BJ (cell line): ENCODE measurements at regions not wholly inside any gene's neighbourhood (a gene's known extent, or its start where the extent isn't known, plus 50 kb on each side); places are given as distances from the start of the nearest gene placed in this dataset.

ENCODE experiments used
- CTCF ChIA-PET: fragments of 350-600 bp; formaldehyde crosslinking; extraction: SDS; loops from one replicate; lab custom pipeline; 2021; ENCODE audit warnings: antibody characterized with exemption, inconsistent platforms; lab: Yijun Ruan, JAX
- POLR2A ChIA-PET: fragments of 300-600 bp; sonication (Branson Sonifier 250); formaldehyde crosslinking; extraction: SDS; loops from one replicate; lab custom pipeline; 2021; ENCODE audit warnings: antibody characterized with exemption; lab: Charles Lee
- DNase-seq: peaks from one replicate; pipeline ENCODE4 v3.0.0-alpha.2; 2011; ENCODE audit warnings: low read depth
- H3K27me3 ChIP-seq: 2 replicates; pipeline ENCODE4 v1.6.0; 2011; ENCODE audit warnings: low read length; ENCODE audit not compliant: control insufficient read depth, insufficient read depth
- H3K36me3 ChIP-seq: 2 replicates; pipeline ENCODE4 v1.5.1; 2011; ENCODE audit warnings: low read length; ENCODE audit not compliant: control insufficient read depth, insufficient read depth
- H3K4me3 ChIP-seq: 2 replicates; pipeline ENCODE4 v1.5.1; 2011; ENCODE audit warnings: low read depth, mild to moderate bottlenecking, control low read depth, low read length
- TF ChIP-seq, protein P1 (sequence below): IDR thresholded peaks from 2 replicates; pipeline ENCODE4 v1.5.1; 2011; ENCODE audit warnings: low read depth, mild to moderate bottlenecking, control low read depth, inconsistent platforms, low read length, moderate library complexity; ENCODE audit not compliant: insufficient read depth

DNA sequence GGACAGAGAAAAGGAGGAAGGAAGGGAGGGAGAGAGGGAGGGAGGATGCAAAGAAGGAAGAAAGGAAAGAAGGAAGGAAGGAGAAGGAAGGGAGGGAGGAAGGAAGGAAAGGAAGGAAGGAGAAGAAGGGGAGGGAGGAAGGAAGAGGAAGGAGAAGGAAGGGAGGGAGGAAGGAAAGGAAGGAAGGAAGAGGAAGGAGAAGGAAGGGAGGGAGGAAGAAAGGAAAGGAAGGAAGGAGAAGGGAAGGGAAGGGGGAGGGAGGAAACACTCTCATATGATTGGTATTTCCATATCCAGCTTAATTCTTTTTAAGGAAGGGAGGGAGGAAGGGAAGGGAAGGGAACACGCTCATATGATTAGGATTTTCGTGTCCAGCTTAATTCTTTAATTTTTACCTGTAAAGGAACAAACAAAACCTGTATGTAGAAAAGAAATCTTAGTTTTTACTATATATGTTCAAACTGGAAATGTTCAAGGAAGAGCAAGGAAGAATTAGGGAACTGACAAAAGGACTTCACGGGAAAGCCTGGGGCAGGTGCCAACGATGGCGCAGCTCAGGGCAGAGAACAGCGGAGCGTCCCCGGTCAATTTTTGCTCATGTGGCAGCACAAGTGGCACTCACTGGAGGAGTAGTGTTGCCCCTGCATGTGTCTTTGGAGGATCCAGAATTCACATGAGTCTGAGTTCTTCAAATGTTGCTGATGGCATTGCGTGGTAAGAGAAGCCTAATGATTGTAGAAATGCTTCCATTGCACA is 228.6 kb downstream of the ZNF516 start:
- DNase-seq = no peak
- ChIA-PET CTCF (interaction anchor here (5.5 kb wide), 1 partner anchor 9 kb away, joined by 25 read pairs; no protein-coding TSS in a partner anchor), POLR2A (interaction anchor here (0.5 to 0.7 kb wide), 2 partner anchors 1245 to 1770 kb away, joined by 3 to 6 read pairs; partner anchors contain the start of gene CNDP2)
- TF ChIP-seq, protein P1, sequence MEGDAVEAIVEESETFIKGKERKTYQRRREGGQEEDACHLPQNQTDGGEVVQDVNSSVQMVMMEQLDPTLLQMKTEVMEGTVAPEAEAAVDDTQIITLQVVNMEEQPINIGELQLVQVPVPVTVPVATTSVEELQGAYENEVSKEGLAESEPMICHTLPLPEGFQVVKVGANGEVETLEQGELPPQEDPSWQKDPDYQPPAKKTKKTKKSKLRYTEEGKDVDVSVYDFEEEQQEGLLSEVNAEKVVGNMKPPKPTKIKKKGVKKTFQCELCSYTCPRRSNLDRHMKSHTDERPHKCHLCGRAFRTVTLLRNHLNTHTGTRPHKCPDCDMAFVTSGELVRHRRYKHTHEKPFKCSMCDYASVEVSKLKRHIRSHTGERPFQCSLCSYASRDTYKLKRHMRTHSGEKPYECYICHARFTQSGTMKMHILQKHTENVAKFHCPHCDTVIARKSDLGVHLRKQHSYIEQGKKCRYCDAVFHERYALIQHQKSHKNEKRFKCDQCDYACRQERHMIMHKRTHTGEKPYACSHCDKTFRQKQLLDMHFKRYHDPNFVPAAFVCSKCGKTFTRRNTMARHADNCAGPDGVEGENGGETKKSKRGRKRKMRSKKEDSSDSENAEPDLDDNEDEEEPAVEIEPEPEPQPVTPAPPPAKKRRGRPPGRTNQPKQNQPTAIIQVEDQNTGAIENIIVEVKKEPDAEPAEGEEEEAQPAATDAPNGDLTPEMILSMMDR = no peak
- Histone ChIP-seq H3K36me3 (no peaks in the 10 kb centered on the region), H3K27me3 (no peaks in the 10 kb centered on the region), H3K4me3 (peak overlapping the region; percentile 20; the same call in 1 of the 2 replicates)

- POLR2A ChIA-PET = interaction anchor here (0.5 to 0.7 kb wide), 2 partner anchors 1245 to 1770 kb away, joined by 3 to 6 read pairs; partner anchors contain the start of gene CNDP2
- TF ChIP-seq, protein P1 = no peak
- CTCF ChIA-PET = interaction anchor here (0.6 to 5.5 kb wide), 3 partner anchors 8 to 1033 kb away, joined by 3 to 25 read pairs (median 4); no protein-coding TSS in a partner anchor
- peak; percentile 19 for DNase-seq
- H3K36me3 ChIP-seq = no peaks in the 10 kb centered on the region
- H3K4me3 ChIP-seq = peak overlapping the region; percentile 20; the same call in 1 of the 2 replicates
- H3K27me3 ChIP-seq = no peaks in the 10 kb centered on the region
These were observed 229.4 kb downstream of the ZNF516 start for GRCh38 chr18:76265497-76266235.

GRCh38 chr18:76264876-76265250 is 230.2 kb downstream of the ZNF516 start:
- POLR2A ChIA-PET = no interaction called here

DNA sequence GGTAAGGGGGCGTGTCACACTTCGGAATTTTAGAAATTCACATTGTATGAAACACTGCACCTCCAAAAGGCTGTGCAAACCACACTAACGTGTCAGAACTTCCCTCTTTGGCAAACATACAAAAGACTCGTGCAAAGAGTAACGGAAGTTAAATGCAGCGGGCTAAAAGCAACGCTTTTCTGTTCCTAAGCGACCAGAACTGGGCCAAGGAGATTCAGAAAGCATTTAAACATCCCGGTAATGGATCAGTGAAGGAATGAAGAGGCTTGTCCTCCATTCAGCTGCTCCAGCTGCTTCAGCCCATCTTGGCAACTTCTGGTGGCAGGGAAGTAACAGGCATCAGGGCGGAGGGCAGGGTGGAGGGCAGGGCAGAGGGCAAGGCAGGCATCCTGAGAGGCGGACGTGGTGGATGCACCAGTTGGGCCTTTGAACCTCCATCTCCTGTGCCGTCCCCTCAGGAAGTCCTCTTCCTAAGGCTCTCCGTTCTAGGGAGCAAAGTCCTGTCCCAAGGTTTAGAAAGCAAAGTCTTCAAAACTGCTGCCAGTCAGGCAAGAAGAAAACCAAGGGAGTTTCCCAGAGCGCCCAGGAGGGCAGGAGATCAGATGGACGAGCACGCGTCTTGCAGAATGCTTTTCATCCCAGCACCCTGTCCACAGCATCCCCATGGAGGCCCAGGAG is 230.7 kb downstream of the ZNF516 start:
- Histone ChIP-seq H3K27me3 (no peaks in the 10 kb centered on the region), H3K4me3 (no peak overlapping the region), H3K36me3 (no peaks in the 10 kb centered on the region)
- CTCF ChIA-PET = interaction anchor here (0.7 to 1.3 kb wide), 2 partner anchors 7 to 85 kb away, joined by 3 to 4 read pairs; no protein-coding TSS in a partner anchor
- DNase-seq = no peak
- POLR2A ChIA-PET = no interaction called here
- TF ChIP-seq, protein P1 = no peak

More at GRCh38 chr18:76264876-76265250, 230.2 kb downstream of the ZNF516 start:
- TF ChIP-seq, protein P1 = peak; percentile 12; the same call in 1 of the 2 replicates
- Histone ChIP-seq H3K4me3 (no peak overlapping the region), H3K27me3 (no peaks in the 10 kb centered on the region), H3K36me3 (no peaks in the 10 kb centered on the region)
- DNase-seq = no peak
- CTCF ChIA-PET = interaction anchor here (0.6 to 1.3 kb wide), 2 partner anchors 8 to 1032 kb away, joined by 3 to 4 read pairs; no protein-coding TSS in a partner anchor
